ENCODE measurements at regions not wholly inside any gene's neighbourhood (a gene's known extent, or its start where the extent isn't known, plus 50 kb on each side); places are given as distances from the start of the nearest gene placed in this dataset.
"Not testable (repeated sequence)": the region's sequence is repeated elsewhere in the genome, so short reads cannot be mapped to it uniquely, and the experiment has no call there.

DNA sequence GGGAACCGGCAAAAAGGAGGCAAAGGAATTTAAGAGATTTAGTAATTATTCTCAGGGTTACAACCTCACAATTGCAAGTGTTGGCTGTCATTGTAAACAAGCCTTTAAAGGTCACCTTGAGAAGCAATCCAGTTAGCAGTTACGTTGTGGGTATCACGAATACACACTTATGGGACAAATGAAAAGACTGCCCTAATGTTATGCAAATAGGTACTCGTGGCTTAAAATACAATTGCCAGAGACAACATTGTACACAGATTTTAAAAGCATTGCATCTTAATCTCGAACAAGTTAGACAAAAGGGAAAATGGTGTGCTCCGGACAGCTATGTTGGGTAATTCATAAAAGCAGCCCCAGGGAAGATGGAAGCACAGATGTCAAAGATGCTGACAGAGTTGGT lies 120.5 kb upstream of the ZC3H12A start:
- Histone ChIP-seq H3K27ac (ENCODE audit: insufficient read depth, low read length, poor library complexity, severe bottlenecking) (no peak overlapping the region), H3K4me3 (ENCODE audit: low read depth, low read length) (no peak overlapping the region), H3K36me3 (ENCODE audit: control insufficient read depth, insufficient read depth, low read length) (no peaks in the 10 kb centered on the region), H3K9me3 (ENCODE audit: control insufficient read depth in 2 of 2, low read length in 2 of 2) (no peaks in the 10 kb centered on the region), H3K27me3 (ENCODE audit: control insufficient read depth, insufficient read depth, low read length) (peaks cover 4% of the 10 kb centered on the region), H3K4me1 (ENCODE audit: control insufficient read depth, insufficient read depth, low read length, poor library complexity, severe bottlenecking) (no peaks in the 10 kb centered on the region)
- Mint-ChIP-seq H3K27ac (no peak overlapping the region), H3K4me1 (no peaks in the 10 kb centered on the region), H3K9me3 (peaks cover 0 to 3% (median 0%) of the 10 kb centered on the region in 7 donors), H3K27me3 (peaks cover 17% of the 10 kb centered on the region), H3K36me3 (no peaks in the 10 kb centered on the region), H3K4me3 (no peak overlapping the region)
- DNase-seq (no peak), ATAC-seq (ENCODE audit: low read depth in 2 of 2) (no peak)

- peaks cover 4% of the 10 kb centered on the region for H3K27me3 ChIP-seq (ENCODE audit: control insufficient read depth, insufficient read depth, low read length)
- no peaks in the 10 kb centered on the region for H3K36me3 ChIP-seq (ENCODE audit: control insufficient read depth, insufficient read depth, low read length)
- H3K4me3 ChIP-seq (ENCODE audit: low read depth, low read length), result no peak overlapping the region
- no peak overlapping the region for H3K27ac ChIP-seq (ENCODE audit: insufficient read depth, low read length, poor library complexity, severe bottlenecking)
- H3K27ac Mint-ChIP-seq, result no peak overlapping the region
- no peaks in the 10 kb centered on the region for H3K36me3 Mint-ChIP-seq
- DNase-seq (no peak), ATAC-seq (ENCODE audit: low read depth in 2 of 2) (no peak)
- H3K9me3 ChIP-seq (ENCODE audit: control insufficient read depth in 2 of 2, low read length in 2 of 2), result no peaks in the 10 kb centered on the region
- peaks cover 0 to 3% (median 0%) of the 10 kb centered on the region in 7 donors for H3K9me3 Mint-ChIP-seq
- H3K4me1 Mint-ChIP-seq, result no peaks in the 10 kb centered on the region
- H3K4me3 Mint-ChIP-seq, result no peak overlapping the region
- H3K4me1 ChIP-seq (ENCODE audit: control insufficient read depth, insufficient read depth, low read length, poor library complexity, severe bottlenecking), result no peaks in the 10 kb centered on the region
- peaks cover 12% of the 10 kb centered on the region for H3K27me3 Mint-ChIP-seq
Measured at GRCh38 chr1:37354876-37355650, 119.3 kb upstream of the ZC3H12A start.

DNA sequence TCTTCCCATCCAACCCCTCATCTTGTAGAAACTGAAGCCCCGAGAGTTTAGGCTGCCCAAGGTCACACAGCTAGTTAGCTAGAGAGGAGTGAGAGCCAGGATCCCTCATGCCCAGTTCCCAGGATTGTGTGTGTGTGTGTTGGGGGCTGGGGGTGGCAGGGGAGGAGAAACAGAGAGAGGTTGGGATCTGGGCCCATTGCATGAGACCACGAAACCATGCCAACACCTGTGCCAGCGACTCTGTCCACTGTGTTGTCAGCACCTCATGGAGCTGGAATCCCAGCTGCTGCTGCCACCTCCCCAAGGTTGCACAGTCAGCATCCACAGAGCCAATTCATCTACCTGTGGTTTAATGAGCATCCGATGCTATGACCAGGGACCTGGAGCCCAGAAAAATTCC lies 115.4 kb upstream of the ZC3H12A start:
- Mint-ChIP-seq H3K4me3 (no peak overlapping the region), H3K27me3 (peaks cover 11% of the 10 kb centered on the region), H3K9me3 (peaks cover 0 to 2% (median 0%) of the 10 kb centered on the region in 7 donors), H3K4me1 (no peaks in the 10 kb centered on the region), H3K36me3 (no peaks in the 10 kb centered on the region), H3K27ac (no peak overlapping the region)
- no peak overlapping the region for H3K27ac ChIP-seq (ENCODE audit: insufficient read depth, low read length, poor library complexity, severe bottlenecking)
- H3K4me1 ChIP-seq (ENCODE audit: control insufficient read depth, insufficient read depth, low read length, poor library complexity, severe bottlenecking), result no peaks in the 10 kb centered on the region
- H3K9me3 ChIP-seq (ENCODE audit: control insufficient read depth in 2 of 2, low read length in 2 of 2), result no peaks in the 10 kb centered on the region
- no peak overlapping the region for H3K4me3 ChIP-seq (ENCODE audit: low read depth, low read length)
- ATAC-seq (ENCODE audit: low read depth in 2 of 2) (no peak), DNase-seq (no peak)
- H3K27me3 ChIP-seq (ENCODE audit: control insufficient read depth, insufficient read depth, low read length), result peaks cover under 1% of the 10 kb centered on the region
- H3K36me3 ChIP-seq (ENCODE audit: control insufficient read depth, insufficient read depth, low read length), result no peaks in the 10 kb centered on the region

GRCh38 chr1:37360011-37360410 lies 114.4 kb upstream of the ZC3H12A start:
- H3K27me3 ChIP-seq (ENCODE audit: control insufficient read depth, insufficient read depth, low read length), result no peaks in the 10 kb centered on the region
- no peaks in the 10 kb centered on the region for H3K9me3 ChIP-seq (ENCODE audit: control insufficient read depth in 2 of 2, low read length in 2 of 2)
- DNase-seq, result no peak

GRCh38 chr1:37362594-37363385 lies 111.6 kb upstream of the ZC3H12A start:
- ATAC-seq (ENCODE audit: low read depth in 2 of 2) (no peak), DNase-seq (no peak)
- Histone ChIP-seq H3K36me3 (ENCODE audit: control insufficient read depth, insufficient read depth, low read length) (no peaks in the 10 kb centered on the region), H3K4me1 (ENCODE audit: control insufficient read depth, insufficient read depth, low read length, poor library complexity, severe bottlenecking) (no peaks in the 10 kb centered on the region), H3K9me3 (ENCODE audit: control insufficient read depth in 2 of 2, low read length in 2 of 2) (no peaks in the 10 kb centered on the region), H3K4me3 (ENCODE audit: low read depth, low read length) (no peak overlapping the region), H3K27me3 (ENCODE audit: control insufficient read depth, insufficient read depth, low read length) (no peaks in the 10 kb centered on the region), H3K27ac (ENCODE audit: insufficient read depth, low read length, poor library complexity, severe bottlenecking) (no peak overlapping the region)
- Mint-ChIP-seq H3K4me3 (no peak overlapping the region), H3K4me1 (no peaks in the 10 kb centered on the region), H3K9me3 (peaks cover 0 to 9% (median 0%) of the 10 kb centered on the region in 7 donors), H3K27ac (no peak overlapping the region), H3K27me3 (peaks cover 7% of the 10 kb centered on the region), H3K36me3 (no peaks in the 10 kb centered on the region)

More at GRCh38 chr1:37360011-37360410, 114.4 kb upstream of the ZC3H12A start:
- no peak for ATAC-seq (ENCODE audit: low read depth in 2 of 2)
- Histone ChIP-seq H3K4me1 (ENCODE audit: control insufficient read depth, insufficient read depth, low read length, poor library complexity, severe bottlenecking) (no peaks in the 10 kb centered on the region), H3K36me3 (ENCODE audit: control insufficient read depth, insufficient read depth, low read length) (no peaks in the 10 kb centered on the region), H3K27ac (ENCODE audit: insufficient read depth, low read length, poor library complexity, severe bottlenecking) (no peak overlapping the region), H3K4me3 (ENCODE audit: low read depth, low read length) (no peak overlapping the region)
- H3K27me3 Mint-ChIP-seq, result peaks cover 11% of the 10 kb centered on the region
- no peaks in the 10 kb centered on the region for H3K4me1 Mint-ChIP-seq
- H3K4me3 Mint-ChIP-seq, result no peak overlapping the region
- peaks cover 0 to 2% (median 0%) of the 10 kb centered on the region in 7 donors for H3K9me3 Mint-ChIP-seq
- no peak overlapping the region for H3K27ac Mint-ChIP-seq
- H3K36me3 Mint-ChIP-seq, result no peaks in the 10 kb centered on the region

GRCh38 chr1:37363535-37363934 lies 110.8 kb upstream of the ZC3H12A start:
- Histone ChIP-seq H3K4me1 (ENCODE audit: control insufficient read depth, insufficient read depth, low read length, poor library complexity, severe bottlenecking) (no peaks in the 10 kb centered on the region), H3K9me3 (ENCODE audit: control insufficient read depth in 2 of 2, low read length in 2 of 2) (no peaks in the 10 kb centered on the region), H3K4me3 (ENCODE audit: low read depth, low read length) (no peak overlapping the region), H3K27ac (ENCODE audit: insufficient read depth, low read length, poor library complexity, severe bottlenecking) (no peak overlapping the region), H3K36me3 (ENCODE audit: control insufficient read depth, insufficient read depth, low read length) (no peaks in the 10 kb centered on the region), H3K27me3 (ENCODE audit: control insufficient read depth, insufficient read depth, low read length) (no peaks in the 10 kb centered on the region)
- H3K36me3 Mint-ChIP-seq, result no peaks in the 10 kb centered on the region
- ATAC-seq (ENCODE audit: low read depth in 2 of 2), result no peak
- H3K9me3 Mint-ChIP-seq, result peaks cover 0 to 9% (median 0%) of the 10 kb centered on the region in 7 donors
- peaks cover 7% of the 10 kb centered on the region for H3K27me3 Mint-ChIP-seq
- no peak overlapping the region for H3K4me3 Mint-ChIP-seq
- DNase-seq, result no peak
- no peak overlapping the region for H3K27ac Mint-ChIP-seq
- H3K4me1 Mint-ChIP-seq, result no peaks in the 10 kb centered on the region

DNA sequence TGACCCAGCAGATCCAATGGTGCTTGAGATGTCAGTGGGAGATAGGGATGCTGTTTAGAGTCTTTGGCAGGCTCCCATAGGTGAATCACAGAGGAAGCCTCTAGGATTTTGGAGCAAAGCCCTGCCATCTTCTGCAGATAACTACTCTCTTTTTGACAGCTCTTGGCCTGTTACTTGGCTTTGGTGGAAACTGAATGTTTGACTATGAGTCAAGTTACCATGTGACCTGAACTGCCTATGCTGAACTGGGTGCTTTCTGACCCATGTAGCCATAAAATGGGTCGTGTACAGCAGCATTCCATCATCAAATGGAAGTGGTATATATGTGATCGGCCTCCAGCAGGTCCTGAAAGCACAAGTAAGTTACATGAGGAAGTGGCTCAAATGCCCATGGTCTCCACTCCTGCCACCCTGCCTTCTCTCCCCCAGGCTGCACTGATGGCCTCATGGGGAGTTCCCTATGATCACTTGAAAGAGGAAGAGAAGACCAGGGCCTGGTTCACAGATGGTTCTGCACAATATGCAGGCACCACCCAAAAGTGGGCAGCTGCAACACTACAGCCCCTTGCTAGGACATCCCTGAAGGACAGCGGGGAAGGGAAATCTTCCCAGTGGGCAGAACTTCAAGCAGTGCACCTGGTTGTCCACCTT lies 105.6 kb upstream of the ZC3H12A start:
- not testable (repeated sequence) for H3K36me3 Mint-ChIP-seq; H3K9me3 ChIP-seq (ENCODE audit: control insufficient read depth in 2 of 2, low read length in 2 of 2); H3K27ac Mint-ChIP-seq; H3K9me3 Mint-ChIP-seq; DNase-seq; H3K4me1 ChIP-seq (ENCODE audit: control insufficient read depth, insufficient read depth, low read length, poor library complexity, severe bottlenecking); H3K27ac ChIP-seq (ENCODE audit: insufficient read depth, low read length, poor library complexity, severe bottlenecking); ATAC-seq (ENCODE audit: low read depth in 2 of 2); H3K4me1 Mint-ChIP-seq; H3K4me3 Mint-ChIP-seq; H3K36me3 ChIP-seq (ENCODE audit: control insufficient read depth, insufficient read depth, low read length); H3K27me3 Mint-ChIP-seq; H3K4me3 ChIP-seq (ENCODE audit: low read depth, low read length); H3K27me3 ChIP-seq (ENCODE audit: control insufficient read depth, insufficient read depth, low read length)
